ENCODE measurements at regions not wholly inside any gene's neighbourhood (a gene's known extent, or its start where the extent isn't known, plus 50 kb on each side); places are given as distances from the start of the nearest gene placed in this dataset.
"Not testable (repeated sequence)": the region's sequence is repeated elsewhere in the genome, so short reads cannot be mapped to it uniquely, and the experiment has no call there.

DNA sequence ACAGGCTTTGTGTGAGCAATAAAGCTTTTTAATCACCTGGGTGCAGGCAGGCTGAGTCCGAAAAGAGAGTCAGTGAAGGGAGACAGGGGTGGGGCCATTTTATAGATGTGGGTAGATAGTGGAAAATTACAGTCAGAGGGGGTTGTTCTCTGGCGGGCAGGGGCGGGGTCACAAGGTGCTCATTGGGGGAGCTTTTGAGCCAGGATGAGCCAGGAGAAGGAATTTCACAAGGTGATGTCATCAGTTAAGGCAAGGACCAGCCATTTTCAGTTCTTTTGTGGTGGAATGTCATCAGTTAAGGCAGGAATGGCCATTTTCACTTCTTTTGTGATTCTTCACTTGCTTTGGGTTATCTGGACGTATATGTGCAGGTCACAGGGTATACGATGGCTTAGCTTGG is 571.3 kb upstream of the PCDH7 start:
- TF ChIP-seq, protein P1, sequence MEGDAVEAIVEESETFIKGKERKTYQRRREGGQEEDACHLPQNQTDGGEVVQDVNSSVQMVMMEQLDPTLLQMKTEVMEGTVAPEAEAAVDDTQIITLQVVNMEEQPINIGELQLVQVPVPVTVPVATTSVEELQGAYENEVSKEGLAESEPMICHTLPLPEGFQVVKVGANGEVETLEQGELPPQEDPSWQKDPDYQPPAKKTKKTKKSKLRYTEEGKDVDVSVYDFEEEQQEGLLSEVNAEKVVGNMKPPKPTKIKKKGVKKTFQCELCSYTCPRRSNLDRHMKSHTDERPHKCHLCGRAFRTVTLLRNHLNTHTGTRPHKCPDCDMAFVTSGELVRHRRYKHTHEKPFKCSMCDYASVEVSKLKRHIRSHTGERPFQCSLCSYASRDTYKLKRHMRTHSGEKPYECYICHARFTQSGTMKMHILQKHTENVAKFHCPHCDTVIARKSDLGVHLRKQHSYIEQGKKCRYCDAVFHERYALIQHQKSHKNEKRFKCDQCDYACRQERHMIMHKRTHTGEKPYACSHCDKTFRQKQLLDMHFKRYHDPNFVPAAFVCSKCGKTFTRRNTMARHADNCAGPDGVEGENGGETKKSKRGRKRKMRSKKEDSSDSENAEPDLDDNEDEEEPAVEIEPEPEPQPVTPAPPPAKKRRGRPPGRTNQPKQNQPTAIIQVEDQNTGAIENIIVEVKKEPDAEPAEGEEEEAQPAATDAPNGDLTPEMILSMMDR (IDR thresholded peaks at IDR 0.05; ENCODE audit: poor library complexity), result not testable (repeated sequence)
- not testable (repeated sequence) for TF ChIP-seq EZH2phosphoT487 (IDR thresholded peaks at IDR 0.05; ENCODE audit: low read depth, severe bottlenecking, unreplicated experiment)

All from hepatocyte (in vitro differentiated cells).